ENCODE measurements at regions not wholly inside any gene's neighbourhood (a gene's known extent, or its start where the extent isn't known, plus 50 kb on each side); places are given as distances from the start of the nearest gene placed in this dataset.

- TF ChIP-seq CTCF (IDR thresholded peaks at IDR 0.05) (no peak), POLR2AphosphoS5 (IDR thresholded peaks at IDR 0.05; ENCODE audit: low read depth, low read length) (no peak), REST (IDR thresholded peaks at IDR 0.05; ENCODE audit: insufficient read depth in 1 of 2, low read depth in 2 of 2, low read length in 1 of 2) (no peak), SIN3A (IDR thresholded peaks at IDR 0.05; ENCODE audit: borderline replicate concordance, insufficient read depth, low read depth, low read length) (no peak)
Observed at GRCh38 chr1:106435269-106435668, 621.2 kb upstream of the PRMT6 start.

Measured in Panc1 (cell line).